SK-N-SH (cell line): ENCODE measurements at regions not wholly inside any gene's neighbourhood (a gene's known extent, or its start where the extent isn't known, plus 50 kb on each side); places are given as distances from the start of the nearest gene placed in this dataset.

Experiments used
- CTCF ChIA-PET: fragments of 300-600, 350-600 bp; formaldehyde crosslinking; extraction: SDS; loops from one replicate; lab custom pipeline; 2021; lab: Yijun Ruan, JAX
- POLR2A ChIA-PET: fragments of 350-600 bp; sonication (Branson Sonifier 250); formaldehyde crosslinking; extraction: SDS; loops from one replicate; lab custom pipeline; 2020; ENCODE audit warnings: antibody characterized with exemption, inconsistent platforms; lab: Yijun Ruan, JAX
- DNase-seq: peaks from one replicate; pipeline ENCODE4 v3.0.0; 2012
- H2AFZ ChIP-seq: fragments of 200-600 bp; sonication (generic); 2 replicates; pipeline ENCODE4 v1.8.1; 2016; ENCODE audit warnings: antibody characterized with exemption, mild to moderate bottlenecking, low read depth
- H3F3A ChIP-seq: fragments of 200-600 bp; sonication (generic); replicated peaks from 2 replicates; pipeline ENCODE3; 2016; ENCODE audit warnings: antibody characterized with exemption, mild to moderate bottlenecking; ENCODE audit not compliant: insufficient read depth
- H3K27ac ChIP-seq, 2 experiments: fragments of 200-500 bp in 1 of 2; fragments of 200-600 bp in 1 of 2; sonication (Bioruptor generic) in 1 of 2; sonication (generic), shearing (Covaris generic) in 1 of 2; 2 replicates each; pipeline versions ENCODE4 v1.5.1 to v1.6.1; 2014 to 2016; ENCODE audit warnings: low read depth in 2 of 2, inconsistent platforms in 1 of 2, low read length in 1 of 2, mild to moderate bottlenecking in 1 of 2, mixed read lengths in 1 of 2
- H3K27me3 ChIP-seq: fragments of 200-600 bp; sonication (generic), shearing (Covaris generic); 2 replicates; pipeline ENCODE4 v1.6.1; 2016; ENCODE audit warnings: mixed run types; ENCODE audit not compliant: insufficient read depth
- H3K36me3 ChIP-seq, 2 experiments: fragments of 200-500 bp in 1 of 2; fragments of 200-600 bp in 1 of 2; sonication (Bioruptor generic) in 1 of 2; sonication (generic) in 1 of 2; replicated peaks in 1 of 2; 2 replicates each; pipeline versions ENCODE3 to v1.5.1; 2014 to 2016; ENCODE audit warnings: low read length in 1 of 2, mild to moderate bottlenecking in 1 of 2; ENCODE audit not compliant: insufficient read depth in 2 of 2, control insufficient read depth in 1 of 2
- H3K4me1 ChIP-seq, 2 experiments: fragments of 200-500 bp in 1 of 2; fragments of 200-600 bp in 1 of 2; sonication (Bioruptor generic) in 1 of 2; sonication (generic), shearing (Covaris generic) in 1 of 2; 2 replicates each; pipeline versions ENCODE4 v1.5.1 to v1.6.1; 2014 to 2016; ENCODE audit warnings: low read depth in 1 of 2, low read length in 1 of 2, mixed run types in 1 of 2; ENCODE audit not compliant: insufficient read depth in 2 of 2, control insufficient read depth in 1 of 2
- H3K4me2 ChIP-seq: fragments of 200-600 bp; sonication (generic), shearing (Covaris generic); 2 replicates; pipeline ENCODE4 v1.6.1; 2017; ENCODE audit warnings: mixed run types
- H3K4me3 ChIP-seq, 2 experiments: fragments of 200-500 bp in 1 of 2; fragments of 200-600 bp in 1 of 2; sonication (Bioruptor generic) in 1 of 2; sonication (generic), shearing (Covaris generic) in 1 of 2; 2 replicates each; pipeline versions ENCODE4 v1.5.1 to v1.8.1; 2014 to 2016; ENCODE audit warnings: low read depth in 2 of 2, inconsistent platforms in 1 of 2, low read length in 1 of 2, mild to moderate bottlenecking in 1 of 2, mixed read lengths in 1 of 2, moderate library complexity in 1 of 2
- H3K79me2 ChIP-seq: fragments of 200-600 bp; sonication (generic); 2 replicates; pipeline ENCODE4 v1.8.1; 2017; ENCODE audit warnings: mild to moderate bottlenecking; ENCODE audit not compliant: insufficient read depth
- H3K9ac ChIP-seq: fragments of 200-600 bp; sonication (generic); 2 replicates; pipeline ENCODE4 v1.6.1; 2017; ENCODE audit warnings: mixed run types
- H3K9me2 ChIP-seq: fragments of 200-600 bp; sonication (generic); 2 replicates; pipeline ENCODE4 v1.6.1; 2017; ENCODE audit warnings: mixed run types
- H3K9me3 ChIP-seq: fragments of 200-600 bp; sonication (generic); 2 replicates; pipeline ENCODE4 v1.6.1; 2017; ENCODE audit warnings: mixed run types, mild to moderate bottlenecking, moderate library complexity
- H4K20me1 ChIP-seq: fragments of 200-600 bp; sonication (generic); 2 replicates; pipeline ENCODE4 v1.6.1; 2017; ENCODE audit warnings: mild to moderate bottlenecking, mixed run types; ENCODE audit not compliant: insufficient read depth
- CHD2 ChIP-seq: fragments of 150-350 bp; IDR thresholded peaks from 2 replicates; pipeline ENCODE4 v1.6.1; 2018; ENCODE audit warnings: low read length; ENCODE audit not compliant: partially characterized antibody
- ELF1 ChIP-seq: IDR thresholded peaks from 2 replicates; pipeline ENCODE4 v1.4.0; 2012
- FOSL2 ChIP-seq: IDR thresholded peaks from 2 replicates; pipeline ENCODE4 v1.4.0; 2012; ENCODE audit warnings: low read depth, mild to moderate bottlenecking, moderate library complexity, borderline replicate concordance
- FOXJ3 ChIP-seq: sonication (generic); formaldehyde crosslinking; IDR thresholded peaks from 2 replicates; pipeline ENCODE4 v1.5.1; 2020; ENCODE audit warnings: mild to moderate bottlenecking, missing genetic modification reagents
- FOXM1 ChIP-seq: IDR thresholded peaks from 2 replicates; pipeline ENCODE4 v1.4.0; 2012; ENCODE audit warnings: low read depth, mild to moderate bottlenecking
- GABPA ChIP-seq: IDR thresholded peaks from 2 replicates; pipeline ENCODE4 v1.4.0; 2012; ENCODE audit warnings: low read depth, mild to moderate bottlenecking
- GATA2 ChIP-seq: sonication (generic); formaldehyde crosslinking; IDR thresholded peaks from 2 replicates; pipeline ENCODE4 v1.5.0; 2020; ENCODE audit warnings: mild to moderate bottlenecking, missing genetic modification reagents
- JUND ChIP-seq: IDR thresholded peaks from 2 replicates; pipeline ENCODE4 v1.4.0; 2012
- MXI1 ChIP-seq: IDR thresholded peaks from 2 replicates; pipeline ENCODE4 v1.6.1; 2012; ENCODE audit warnings: mild to moderate bottlenecking, low read depth, low read length, improper control_type of control experiment
- NFIC ChIP-seq: IDR thresholded peaks from 2 replicates; pipeline ENCODE4 v1.4.0; 2012; ENCODE audit warnings: borderline replicate concordance
- RAD21 ChIP-seq: IDR thresholded peaks from 2 replicates; pipeline ENCODE4 v1.6.1; 2012; ENCODE audit warnings: mild to moderate bottlenecking, low read length
- RFX5 ChIP-seq: IDR thresholded peaks from 2 replicates; pipeline ENCODE4 v1.6.1; 2012; ENCODE audit warnings: mild to moderate bottlenecking, improper control_type of control experiment, low read length
- TCF12 ChIP-seq: IDR thresholded peaks from 2 replicates; pipeline ENCODE4 v1.4.0; 2012
- WGBS: methylation state at CpG from one replicate; pipeline ENCODE4 v1.1.6; 2017; ENCODE audit warnings: low lambda C conversion rate; 5-methylcytosine and 5-hydroxymethylcytosine counted together
- TF ChIP-seq, protein P1 (sequence below): IDR thresholded peaks from 2 replicates; pipeline ENCODE4 v1.4.0; 2012; ENCODE audit warnings: low read depth, borderline replicate concordance
- TF ChIP-seq, protein P2 (sequence below): IDR thresholded peaks from 2 replicates; pipeline ENCODE4 v1.4.0; 2012; ENCODE audit warnings: low read depth, borderline replicate concordance
- TF ChIP-seq, protein P3 (sequence below): fragments of 150-350 bp; IDR thresholded peaks from 2 replicates; pipeline ENCODE4 v1.6.1; 2017; ENCODE audit warnings: antibody characterized with exemption, low read length, low read depth, borderline replicate concordance
- TF ChIP-seq, protein P4 (sequence below): IDR thresholded peaks from 2 replicates; pipeline ENCODE4 v1.6.1; 2012; ENCODE audit warnings: mild to moderate bottlenecking, low read depth, low read length, moderate library complexity
- TF ChIP-seq, protein P5 (sequence below): fragments of 200-600 bp; sonication (generic); IDR thresholded peaks from 2 replicates; pipeline ENCODE4 v1.6.1; 2017; ENCODE audit warnings: antibody characterized with exemption, mild to moderate bottlenecking, moderate library complexity

DNA sequence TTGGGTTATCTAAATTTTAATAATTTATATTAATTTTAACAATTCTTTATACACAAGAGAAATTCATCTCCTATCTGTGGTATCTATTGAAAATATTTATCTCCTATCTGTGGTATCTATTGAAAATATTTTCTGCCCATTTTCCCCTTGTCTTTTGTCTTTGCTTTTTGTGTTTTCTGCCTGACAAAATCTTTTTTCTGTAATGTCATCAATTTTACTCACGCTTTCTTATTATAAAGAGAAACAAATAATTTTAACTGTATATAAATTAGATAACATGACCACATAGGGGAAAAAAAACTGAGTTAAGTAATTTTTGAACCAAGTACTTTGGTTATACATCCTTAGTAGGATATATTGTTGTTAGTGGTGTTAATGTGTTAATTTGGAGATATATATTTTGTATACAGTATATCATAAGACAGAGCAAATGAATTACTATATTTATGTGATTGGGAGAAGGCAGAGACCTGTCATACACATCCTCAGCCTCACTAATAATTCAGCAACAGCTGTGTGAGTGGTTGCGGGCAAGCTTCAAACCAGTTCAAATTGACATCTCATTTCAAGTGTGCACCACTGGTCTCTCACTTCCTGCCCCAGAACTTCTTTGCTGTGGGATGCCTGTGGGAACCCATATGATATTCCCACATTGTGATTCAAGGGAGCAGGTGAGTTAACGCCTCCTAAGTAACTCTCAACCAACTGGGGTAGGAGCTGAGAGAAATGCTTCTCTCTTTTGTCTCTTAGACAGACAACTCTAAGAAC, 292.4 kb downstream of the SP3 start:
- H3K4me3 ChIP-seq = no peak overlapping the region
- ChIA-PET CTCF (interaction anchor here (1.7 kb wide), 1 partner anchor 46 kb away, joined by 3 read pairs; no protein-coding TSS in a partner anchor), POLR2A (no interaction called here)
- no peaks in the 10 kb centered on the region; the same call in 1 of the 2 replicates for H3K27me3 ChIP-seq
- no peak overlapping the region for H3K4me2 ChIP-seq
- no peaks in the 10 kb centered on the region for H3K36me3 ChIP-seq
- H3K9me2 ChIP-seq = no peaks in the 10 kb centered on the region
- H3K79me2 ChIP-seq = no peaks in the 10 kb centered on the region
- DNase-seq = no peak
- H3F3A ChIP-seq = no peaks in the 10 kb centered on the region
- no peak overlapping the region for H2AFZ ChIP-seq
- no peaks in the 10 kb centered on the region for H3K4me1 ChIP-seq
- no peaks in the 10 kb centered on the region for H3K9me3 ChIP-seq
- WGBS = 81% methylated on average over 3 of the region's 3 CpGs
- no peaks in the 10 kb centered on the region for H4K20me1 ChIP-seq
- H3K9ac ChIP-seq = no peak overlapping the region
- TF ChIP-seq TCF12 (no peak), ELF1 (no peak), CHD2 (no peak), GATA2 (CRISPR knock-in tag) (no peak), FOSL2 (no peak)
- TF ChIP-seq, protein P1, sequence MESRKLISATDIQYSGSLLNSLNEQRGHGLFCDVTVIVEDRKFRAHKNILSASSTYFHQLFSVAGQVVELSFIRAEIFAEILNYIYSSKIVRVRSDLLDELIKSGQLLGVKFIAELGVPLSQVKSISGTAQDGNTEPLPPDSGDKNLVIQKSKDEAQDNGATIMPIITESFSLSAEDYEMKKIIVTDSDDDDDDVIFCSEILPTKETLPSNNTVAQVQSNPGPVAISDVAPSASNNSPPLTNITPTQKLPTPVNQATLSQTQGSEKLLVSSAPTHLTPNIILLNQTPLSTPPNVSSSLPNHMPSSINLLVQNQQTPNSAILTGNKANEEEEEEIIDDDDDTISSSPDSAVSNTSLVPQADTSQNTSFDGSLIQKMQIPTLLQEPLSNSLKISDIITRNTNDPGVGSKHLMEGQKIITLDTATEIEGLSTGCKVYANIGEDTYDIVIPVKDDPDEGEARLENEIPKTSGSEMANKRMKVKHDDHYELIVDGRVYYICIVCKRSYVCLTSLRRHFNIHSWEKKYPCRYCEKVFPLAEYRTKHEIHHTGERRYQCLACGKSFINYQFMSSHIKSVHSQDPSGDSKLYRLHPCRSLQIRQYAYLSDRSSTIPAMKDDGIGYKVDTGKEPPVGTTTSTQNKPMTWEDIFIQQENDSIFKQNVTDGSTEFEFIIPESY = no peak
- no peak overlapping the region for H3K27ac ChIP-seq

DNA sequence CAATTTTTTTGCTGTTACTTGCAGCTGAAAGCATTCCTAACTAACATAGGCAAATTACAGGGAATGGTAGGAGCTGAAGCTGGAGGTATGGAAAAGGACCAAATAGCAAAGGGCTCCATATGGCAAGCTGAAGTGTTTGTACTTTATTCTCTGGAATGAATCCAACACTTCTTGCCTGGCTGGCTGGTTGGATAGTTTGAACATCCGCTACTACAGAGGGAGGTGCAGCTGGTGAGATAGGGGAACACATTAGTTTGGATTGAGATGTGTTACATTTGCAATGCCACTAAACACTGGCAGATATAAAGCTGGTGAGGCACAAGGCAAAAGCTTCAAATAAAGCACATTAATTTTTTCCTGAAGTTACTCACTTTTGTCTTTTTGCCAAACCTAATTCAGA, 291.5 kb downstream of the SP3 start:
- CTCF ChIA-PET = interaction anchor here (1.7 kb wide), 1 partner anchor 47 kb away, joined by 3 read pairs; no protein-coding TSS in a partner anchor

More for the DNA sequence above, 291.5 kb downstream of the SP3 start:
- Histone ChIP-seq H2AFZ (no peak overlapping the region), H3K4me3 (no peak overlapping the region), H3K9me2 (no peaks in the 10 kb centered on the region), H3K27ac (no peak overlapping the region), H3K79me2 (no peaks in the 10 kb centered on the region), H3K36me3 (no peaks in the 10 kb centered on the region), H3K27me3 (no peaks in the 10 kb centered on the region; the same call in 1 of the 2 replicates), H3K4me1 (no peaks in the 10 kb centered on the region), H3K9me3 (no peaks in the 10 kb centered on the region), H3F3A (no peaks in the 10 kb centered on the region), H3K4me2 (no peak overlapping the region), H3K9ac (no peak overlapping the region), H4K20me1 (no peaks in the 10 kb centered on the region)
- no peak for DNase-seq
- WGBS = 88% methylated on average over 1 of the region's 1 CpG
- TF ChIP-seq NFIC (no peak), RFX5 (no peak), JUND (no peak), MXI1 (no peak), RAD21 (no peak), FOXM1 (no peak), GABPA (no peak), FOXJ3 (CRISPR knock-in tag) (no peak)
- TF ChIP-seq, protein P2, sequence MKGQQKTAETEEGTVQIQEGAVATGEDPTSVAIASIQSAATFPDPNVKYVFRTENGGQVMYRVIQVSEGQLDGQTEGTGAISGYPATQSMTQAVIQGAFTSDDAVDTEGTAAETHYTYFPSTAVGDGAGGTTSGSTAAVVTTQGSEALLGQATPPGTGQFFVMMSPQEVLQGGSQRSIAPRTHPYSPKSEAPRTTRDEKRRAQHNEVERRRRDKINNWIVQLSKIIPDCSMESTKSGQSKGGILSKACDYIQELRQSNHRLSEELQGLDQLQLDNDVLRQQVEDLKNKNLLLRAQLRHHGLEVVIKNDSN = no peak
- TF ChIP-seq, protein P3, sequence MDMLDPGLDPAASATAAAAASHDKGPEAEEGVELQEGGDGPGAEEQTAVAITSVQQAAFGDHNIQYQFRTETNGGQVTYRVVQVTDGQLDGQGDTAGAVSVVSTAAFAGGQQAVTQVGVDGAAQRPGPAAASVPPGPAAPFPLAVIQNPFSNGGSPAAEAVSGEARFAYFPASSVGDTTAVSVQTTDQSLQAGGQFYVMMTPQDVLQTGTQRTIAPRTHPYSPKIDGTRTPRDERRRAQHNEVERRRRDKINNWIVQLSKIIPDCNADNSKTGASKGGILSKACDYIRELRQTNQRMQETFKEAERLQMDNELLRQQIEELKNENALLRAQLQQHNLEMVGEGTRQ = no peak
- TF ChIP-seq, protein P4, sequence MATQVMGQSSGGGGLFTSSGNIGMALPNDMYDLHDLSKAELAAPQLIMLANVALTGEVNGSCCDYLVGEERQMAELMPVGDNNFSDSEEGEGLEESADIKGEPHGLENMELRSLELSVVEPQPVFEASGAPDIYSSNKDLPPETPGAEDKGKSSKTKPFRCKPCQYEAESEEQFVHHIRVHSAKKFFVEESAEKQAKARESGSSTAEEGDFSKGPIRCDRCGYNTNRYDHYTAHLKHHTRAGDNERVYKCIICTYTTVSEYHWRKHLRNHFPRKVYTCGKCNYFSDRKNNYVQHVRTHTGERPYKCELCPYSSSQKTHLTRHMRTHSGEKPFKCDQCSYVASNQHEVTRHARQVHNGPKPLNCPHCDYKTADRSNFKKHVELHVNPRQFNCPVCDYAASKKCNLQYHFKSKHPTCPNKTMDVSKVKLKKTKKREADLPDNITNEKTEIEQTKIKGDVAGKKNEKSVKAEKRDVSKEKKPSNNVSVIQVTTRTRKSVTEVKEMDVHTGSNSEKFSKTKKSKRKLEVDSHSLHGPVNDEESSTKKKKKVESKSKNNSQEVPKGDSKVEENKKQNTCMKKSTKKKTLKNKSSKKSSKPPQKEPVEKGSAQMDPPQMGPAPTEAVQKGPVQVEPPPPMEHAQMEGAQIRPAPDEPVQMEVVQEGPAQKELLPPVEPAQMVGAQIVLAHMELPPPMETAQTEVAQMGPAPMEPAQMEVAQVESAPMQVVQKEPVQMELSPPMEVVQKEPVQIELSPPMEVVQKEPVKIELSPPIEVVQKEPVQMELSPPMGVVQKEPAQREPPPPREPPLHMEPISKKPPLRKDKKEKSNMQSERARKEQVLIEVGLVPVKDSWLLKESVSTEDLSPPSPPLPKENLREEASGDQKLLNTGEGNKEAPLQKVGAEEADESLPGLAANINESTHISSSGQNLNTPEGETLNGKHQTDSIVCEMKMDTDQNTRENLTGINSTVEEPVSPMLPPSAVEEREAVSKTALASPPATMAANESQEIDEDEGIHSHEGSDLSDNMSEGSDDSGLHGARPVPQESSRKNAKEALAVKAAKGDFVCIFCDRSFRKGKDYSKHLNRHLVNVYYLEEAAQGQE = no peak
- TF ChIP-seq, protein P5, sequence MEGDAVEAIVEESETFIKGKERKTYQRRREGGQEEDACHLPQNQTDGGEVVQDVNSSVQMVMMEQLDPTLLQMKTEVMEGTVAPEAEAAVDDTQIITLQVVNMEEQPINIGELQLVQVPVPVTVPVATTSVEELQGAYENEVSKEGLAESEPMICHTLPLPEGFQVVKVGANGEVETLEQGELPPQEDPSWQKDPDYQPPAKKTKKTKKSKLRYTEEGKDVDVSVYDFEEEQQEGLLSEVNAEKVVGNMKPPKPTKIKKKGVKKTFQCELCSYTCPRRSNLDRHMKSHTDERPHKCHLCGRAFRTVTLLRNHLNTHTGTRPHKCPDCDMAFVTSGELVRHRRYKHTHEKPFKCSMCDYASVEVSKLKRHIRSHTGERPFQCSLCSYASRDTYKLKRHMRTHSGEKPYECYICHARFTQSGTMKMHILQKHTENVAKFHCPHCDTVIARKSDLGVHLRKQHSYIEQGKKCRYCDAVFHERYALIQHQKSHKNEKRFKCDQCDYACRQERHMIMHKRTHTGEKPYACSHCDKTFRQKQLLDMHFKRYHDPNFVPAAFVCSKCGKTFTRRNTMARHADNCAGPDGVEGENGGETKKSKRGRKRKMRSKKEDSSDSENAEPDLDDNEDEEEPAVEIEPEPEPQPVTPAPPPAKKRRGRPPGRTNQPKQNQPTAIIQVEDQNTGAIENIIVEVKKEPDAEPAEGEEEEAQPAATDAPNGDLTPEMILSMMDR = no peak
- POLR2A ChIA-PET = no interaction called here
